Gastrocnemius medialis (tissue), 4 donors: ENCODE measurements at regions not wholly inside any gene's neighbourhood (a gene's known extent, or its start where the extent isn't known, plus 50 kb on each side); places are given as distances from the start of the nearest gene placed in this dataset.
"Not testable (repeated sequence)": the region's sequence is repeated elsewhere in the genome, so short reads cannot be mapped to it uniquely, and the experiment has no call there.

ENCODE experiments used
- ATAC-seq, 2 donors: fragments of 150-250 bp; one replicate each; pipeline ENCODE4 v1.9.1; 2016
- DNase-seq, 2 donors: peaks; one replicate each; pipeline ENCODE4 v3.0.0-alpha.2; 2019
- H3K27ac ChIP-seq, 4 donors: fragments of 200-600 bp; sonication (generic); 1 replicate in 1 of 4; 2 replicates in 3 of 4; pipeline ENCODE4 v1.5.1; 2016 to 2018; ENCODE audit warnings: mild to moderate bottlenecking in 2 of 4, moderate library complexity in 1 of 4
- H3K27me3 ChIP-seq, 3 donors: fragments of 200-600 bp; sonication (generic) in 2 of 3; 1 replicate in 1 of 3; 2 replicates in 2 of 3; pipeline versions ENCODE4 v1.5.1 to v1.6.0; 2016 to 2019; ENCODE audit warnings: mild to moderate bottlenecking in 1 of 3, moderate library complexity in 1 of 3
- H3K36me3 ChIP-seq, 2 donors: fragments of 200-600 bp; sonication (generic) in 1 of 2; one replicate each; pipeline ENCODE4 v1.5.1; 2017 to 2018
- H3K4me1 ChIP-seq, 2 donors: fragments of 200-600 bp; sonication (generic) in 1 of 2; one replicate each; pipeline ENCODE4 v1.5.1; 2016 to 2017; ENCODE audit warnings: mild to moderate bottlenecking in 2 of 2
- H3K4me3 ChIP-seq, 4 donors: fragments of 200-600 bp; sonication (generic) in 3 of 4; 1 replicate in 1 of 4; 2 replicates in 3 of 4; pipeline ENCODE4 v1.5.1; 2016 to 2019; ENCODE audit warnings: mild to moderate bottlenecking in 2 of 4
- H3K9me3 ChIP-seq, 3 donors: fragments of 200-600 bp; sonication (generic) in 2 of 3; 1 replicate in 1 of 3; 2 replicates in 2 of 3; pipeline ENCODE4 v1.5.1; 2016 to 2019
- POLR2A ChIP-seq, 2 donors: fragments of 450-650 bp; IDR thresholded peaks; one replicate each; pipeline ENCODE4 v1.6.1; 2017; ENCODE audit warnings: antibody characterized with exemption in 2 of 2, mild to moderate bottlenecking in 2 of 2, moderate library complexity in 2 of 2
- in situ Hi-C, 4 donors: fragments of 200-750 bp; cut with MboI; loops; one replicate each; pipeline versions ENCODE4 v1.15.0 to v1.8.0; 2017; ENCODE audit warnings: low sequenced_read_pairs in 4 of 4
- intact Hi-C: fragments of 100-400 bp; cut with DNase I; formaldehyde crosslinking; loops from one replicate; pipeline ENCODE4 v1.15.1; 2023; ENCODE audit warnings: low total_unique reads
- TF ChIP-seq, protein P1 (sequence below), 5 experiments: fragments of 450-650 bp in 3 of 5; fragments of 200-600 bp in 2 of 5; sonication (generic) in 2 of 5; IDR thresholded peaks in 4 of 5; conservative IDR thresholded peaks in 1 of 5; 1 replicate in 4 of 5; 2 replicates in 1 of 5; pipeline ENCODE4 v1.5.1; 2016 to 2019; ENCODE audit warnings: antibody characterized with exemption in 5 of 5, mild to moderate bottlenecking in 3 of 5, moderate library complexity in 3 of 5

DNA sequence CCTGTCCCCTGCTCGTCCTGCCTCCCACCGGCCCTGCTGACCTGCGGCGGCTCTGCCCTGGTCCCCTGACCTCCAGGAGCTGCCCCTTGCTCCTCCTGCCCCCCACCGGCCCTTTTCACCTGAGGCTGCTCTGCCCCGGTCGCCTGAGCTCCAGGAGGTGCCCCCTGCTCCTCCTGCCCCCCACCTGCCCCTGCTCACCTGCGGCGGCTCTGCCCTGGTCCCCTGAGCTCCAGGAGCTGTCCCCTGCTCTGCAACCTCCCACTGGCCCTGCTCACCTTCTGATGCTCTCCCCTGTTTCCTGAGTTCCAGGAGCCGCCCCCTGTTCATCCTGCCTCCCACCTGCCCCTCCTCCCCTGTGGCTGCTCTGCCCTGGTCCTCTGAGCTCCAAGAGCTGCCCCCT, 101.3 kb downstream of the TMEM121 start:
- no peak overlapping the region for H3K27ac ChIP-seq
- H3K27me3 ChIP-seq, result peaks cover 0 to 5% (median 0%) of the 10 kb centered on the region in 3 donors
- no peaks in the 10 kb centered on the region for H3K4me1 ChIP-seq
- no peak for TF ChIP-seq POLR2A (IDR thresholded peaks at IDR 0.05)
- TF ChIP-seq, protein P1, sequence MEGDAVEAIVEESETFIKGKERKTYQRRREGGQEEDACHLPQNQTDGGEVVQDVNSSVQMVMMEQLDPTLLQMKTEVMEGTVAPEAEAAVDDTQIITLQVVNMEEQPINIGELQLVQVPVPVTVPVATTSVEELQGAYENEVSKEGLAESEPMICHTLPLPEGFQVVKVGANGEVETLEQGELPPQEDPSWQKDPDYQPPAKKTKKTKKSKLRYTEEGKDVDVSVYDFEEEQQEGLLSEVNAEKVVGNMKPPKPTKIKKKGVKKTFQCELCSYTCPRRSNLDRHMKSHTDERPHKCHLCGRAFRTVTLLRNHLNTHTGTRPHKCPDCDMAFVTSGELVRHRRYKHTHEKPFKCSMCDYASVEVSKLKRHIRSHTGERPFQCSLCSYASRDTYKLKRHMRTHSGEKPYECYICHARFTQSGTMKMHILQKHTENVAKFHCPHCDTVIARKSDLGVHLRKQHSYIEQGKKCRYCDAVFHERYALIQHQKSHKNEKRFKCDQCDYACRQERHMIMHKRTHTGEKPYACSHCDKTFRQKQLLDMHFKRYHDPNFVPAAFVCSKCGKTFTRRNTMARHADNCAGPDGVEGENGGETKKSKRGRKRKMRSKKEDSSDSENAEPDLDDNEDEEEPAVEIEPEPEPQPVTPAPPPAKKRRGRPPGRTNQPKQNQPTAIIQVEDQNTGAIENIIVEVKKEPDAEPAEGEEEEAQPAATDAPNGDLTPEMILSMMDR (IDR thresholded peaks at IDR 0.05 in 4 of 5, conservative IDR thresholded peaks at IDR 0.05 in 1 of 5), result no peak
- intact Hi-C loops, result no loop called here
- no peak overlapping the region for H3K4me3 ChIP-seq
- in situ Hi-C loops, result no loop called here
- no peak for DNase-seq
- no peaks in the 10 kb centered on the region for H3K36me3 ChIP-seq
- no peak for ATAC-seq
- peaks cover 0 to 4% (median 0%) of the 10 kb centered on the region in 3 donors for H3K9me3 ChIP-seq

DNA sequence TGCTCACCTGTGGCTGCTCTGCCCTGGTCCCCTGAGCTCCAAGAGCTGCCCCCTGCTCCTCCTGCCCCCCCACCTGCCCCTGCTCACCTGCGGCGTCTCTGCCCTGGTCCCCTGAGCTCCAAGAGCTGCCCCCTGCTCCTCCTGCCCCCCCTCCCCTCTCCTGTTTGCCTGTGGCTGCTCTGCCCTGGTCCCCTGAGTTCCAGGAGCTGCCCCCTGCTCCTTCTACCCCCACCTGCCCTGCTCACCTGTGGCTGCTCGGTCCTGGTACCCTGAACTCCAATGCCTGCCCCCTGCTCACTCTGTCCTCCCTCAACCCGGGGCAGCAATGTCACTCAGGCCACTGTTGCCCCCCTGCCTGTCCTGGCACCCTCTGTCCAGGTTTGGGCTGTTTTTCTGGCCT, 101.7 kb downstream of the TMEM121 start:
- DNase-seq, H3K4me3 ChIP-seq, ATAC-seq, in situ Hi-C loops, H3K9me3 ChIP-seq, H3K27ac ChIP-seq, H3K4me1 ChIP-seq, H3K27me3 ChIP-seq, intact Hi-C loops, H3K36me3 ChIP-seq: not testable (repeated sequence)

- intact Hi-C loops, H3K36me3 ChIP-seq, H3K9me3 ChIP-seq, DNase-seq, in situ Hi-C loops, H3K27ac ChIP-seq, H3K4me1 ChIP-seq, H3K27me3 ChIP-seq, ATAC-seq, H3K4me3 ChIP-seq: not testable (repeated sequence)
Measured at GRCh38 chr14:105628531-105629067, 102.2 kb downstream of the TMEM121 start.

GRCh38 chr14:105629091-105629885, 102.9 kb downstream of the TMEM121 start:
- H3K27me3 ChIP-seq, intact Hi-C loops, ATAC-seq, H3K36me3 ChIP-seq, H3K4me3 ChIP-seq, H3K9me3 ChIP-seq, H3K27ac ChIP-seq, DNase-seq, in situ Hi-C loops, H3K4me1 ChIP-seq: not testable (repeated sequence)

DNA sequence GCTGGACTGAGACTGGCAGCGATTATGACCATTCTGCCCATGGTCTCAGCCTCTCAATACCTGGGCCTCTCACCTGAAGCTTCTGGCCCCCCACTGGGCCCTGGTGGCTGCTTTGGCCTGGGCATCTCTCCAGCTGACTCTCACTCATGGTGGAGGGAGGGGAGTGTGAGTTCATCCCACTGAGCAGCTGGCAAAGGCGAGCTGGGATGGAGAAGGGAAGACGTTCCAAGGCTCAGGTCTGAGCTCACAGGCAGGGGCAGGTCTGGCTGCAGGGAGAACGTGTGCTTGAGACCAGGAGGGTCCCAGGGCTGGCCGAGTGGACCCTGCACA, 103.5 kb downstream of the TMEM121 start:
- ATAC-seq (no peak), DNase-seq (no peak)
- Histone ChIP-seq H3K27ac (no peak overlapping the region), H3K27me3 (peaks cover 0 to 5% (median 0%) of the 10 kb centered on the region in 3 donors), H3K4me1 (no peaks in the 10 kb centered on the region), H3K4me3 (no peak overlapping the region), H3K9me3 (peaks cover 0 to 4% (median 0%) of the 10 kb centered on the region in 3 donors), H3K36me3 (no peaks in the 10 kb centered on the region)
- TF ChIP-seq POLR2A (IDR thresholded peaks at IDR 0.05), result no peak
- intact Hi-C loops, result no loop called here
- in situ Hi-C loops, result no loop called here

- H3K9me3 ChIP-seq, H3K27ac ChIP-seq, in situ Hi-C loops, DNase-seq, H3K27me3 ChIP-seq, H3K4me1 ChIP-seq, H3K4me3 ChIP-seq, intact Hi-C loops, ATAC-seq, H3K36me3 ChIP-seq: not testable (repeated sequence)
Measured at GRCh38 chr14:105630293-105630934, 104.0 kb downstream of the TMEM121 start.

- DNase-seq, H3K36me3 ChIP-seq, H3K9me3 ChIP-seq, H3K27me3 ChIP-seq, intact Hi-C loops, H3K4me3 ChIP-seq, H3K27ac ChIP-seq, ATAC-seq, H3K4me1 ChIP-seq, in situ Hi-C loops: not testable (repeated sequence)
Measured at GRCh38 chr14:105630935-105631779, 104.8 kb downstream of the TMEM121 start.
